ENCODE measurements at regions not wholly inside any gene's neighbourhood (a gene's known extent, or its start where the extent isn't known, plus 50 kb on each side); places are given as distances from the start of the nearest gene placed in this dataset.
"Not testable (repeated sequence)": the region's sequence is repeated elsewhere in the genome, so short reads cannot be mapped to it uniquely, and the experiment has no call there.

DNA sequence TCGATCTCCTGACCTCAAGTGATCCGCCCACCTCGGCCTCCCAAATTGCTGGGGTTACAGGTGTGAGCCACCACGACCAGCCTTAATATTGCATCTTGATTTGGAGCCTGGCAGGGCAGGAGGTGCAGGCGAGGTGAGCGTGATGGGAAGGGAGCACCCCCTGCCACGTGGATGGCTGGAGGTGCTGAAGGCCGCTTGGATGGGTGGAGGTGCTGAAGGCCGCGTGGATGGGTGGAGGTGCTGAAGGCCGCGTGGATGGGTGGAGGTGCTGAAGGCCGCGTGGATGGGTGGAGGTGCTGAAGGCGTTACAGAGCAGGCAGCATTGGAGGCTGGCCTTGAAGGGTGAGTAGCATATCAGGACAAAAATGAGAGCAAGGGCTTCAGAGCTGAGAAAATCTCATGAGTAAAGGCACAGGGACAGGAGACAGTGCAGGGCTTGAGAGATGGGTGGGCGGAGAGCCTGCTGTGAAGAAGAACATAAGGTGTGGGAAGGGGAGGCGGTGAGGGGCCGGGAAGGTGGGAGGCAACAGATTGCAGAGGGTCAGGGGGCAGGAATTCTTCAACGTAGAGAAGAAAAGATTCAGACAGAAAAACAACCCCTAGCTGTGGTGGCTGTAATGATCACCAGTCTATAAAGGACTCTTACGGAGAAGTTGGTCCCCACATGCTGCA is 101.7 kb upstream of the SEC14L1 start:
- no peak for DNase-seq

DNA sequence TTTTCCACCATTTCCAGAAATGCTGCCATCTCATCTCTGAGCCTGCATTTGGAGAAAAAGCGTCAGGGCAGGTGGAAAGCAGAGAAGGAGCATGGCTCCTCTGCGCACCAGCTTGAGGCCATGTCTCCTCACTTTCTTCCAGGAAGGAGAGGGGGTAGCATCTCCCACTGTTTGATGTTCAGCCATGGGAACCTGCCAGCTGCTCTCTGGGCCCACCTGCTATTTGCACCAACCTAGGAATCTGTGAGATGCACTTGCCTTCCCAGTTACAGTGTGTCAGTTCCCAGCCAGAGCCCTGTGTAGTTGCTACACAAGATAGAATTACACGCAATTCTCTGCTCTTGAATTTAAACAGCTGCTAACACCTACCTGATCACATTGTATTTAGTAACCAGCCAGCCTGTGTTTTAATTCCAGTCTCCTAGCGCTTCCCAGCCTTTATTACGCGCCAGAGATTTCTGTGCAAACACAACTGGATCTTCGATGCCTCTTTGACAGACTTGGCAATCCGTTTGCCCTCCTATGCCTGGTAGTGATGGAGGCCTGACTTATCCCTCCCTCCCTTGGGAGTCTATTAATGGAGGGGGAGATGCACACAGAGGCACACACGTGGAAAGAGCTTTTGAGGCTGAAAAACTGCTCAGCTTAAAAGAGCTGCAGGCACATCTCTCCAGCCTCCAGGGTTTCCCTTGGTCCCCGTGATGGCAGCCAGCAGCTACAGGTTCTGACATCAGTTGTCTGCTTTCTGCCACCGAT is 98.1 kb upstream of the SEC14L1 start:
- DNase-seq: no peak

DNA sequence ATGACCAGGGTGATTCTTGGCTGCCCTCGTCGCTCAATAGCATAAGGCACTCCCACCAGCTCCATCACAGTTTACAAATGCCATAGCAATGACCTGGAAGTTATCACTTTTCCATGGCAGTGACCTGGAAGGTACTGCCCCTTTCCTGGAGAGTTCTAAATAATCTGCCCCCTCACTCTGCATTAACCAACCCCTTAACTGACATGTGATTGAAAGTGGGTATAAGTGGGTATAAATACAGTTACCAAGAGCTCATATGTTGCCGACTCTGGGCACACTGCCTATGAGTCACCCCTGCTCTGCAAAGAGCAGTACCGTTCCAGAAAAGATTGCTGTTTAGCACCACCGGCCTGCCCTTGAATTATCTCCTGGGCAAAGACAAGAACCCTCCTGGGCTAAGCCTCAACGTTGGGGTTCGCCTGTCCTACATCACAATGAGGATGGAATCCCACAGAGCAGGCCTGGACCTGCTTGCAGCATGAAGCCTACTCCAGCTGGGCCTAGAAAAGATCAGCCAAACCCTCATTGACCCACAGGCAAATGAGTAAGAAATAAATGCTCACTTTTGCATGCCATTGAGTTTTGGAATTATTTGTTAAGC is 95.2 kb upstream of the SEC14L1 start:
- DNase-seq: no peak

DNA sequence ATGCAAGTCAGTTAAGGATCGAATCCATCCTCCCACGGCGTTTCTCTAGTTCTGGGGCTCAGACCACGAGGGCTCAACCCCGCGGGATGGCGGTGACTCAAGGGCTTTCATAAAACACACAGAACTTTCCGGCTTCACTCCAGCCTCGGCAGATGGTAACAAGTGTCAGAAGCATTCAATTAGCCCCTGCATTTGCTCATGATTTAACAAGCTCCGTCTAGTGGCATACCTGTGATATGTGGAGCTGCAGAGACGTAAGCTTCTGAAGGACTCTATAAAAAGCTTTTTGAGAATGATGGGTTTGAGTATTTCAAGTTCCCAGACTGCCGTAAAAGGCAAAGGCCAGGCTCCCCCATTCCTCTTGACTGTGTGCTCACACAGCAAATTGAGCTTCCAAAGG is 91.3 kb upstream of the SEC14L1 start:
- no peak for DNase-seq

DNA sequence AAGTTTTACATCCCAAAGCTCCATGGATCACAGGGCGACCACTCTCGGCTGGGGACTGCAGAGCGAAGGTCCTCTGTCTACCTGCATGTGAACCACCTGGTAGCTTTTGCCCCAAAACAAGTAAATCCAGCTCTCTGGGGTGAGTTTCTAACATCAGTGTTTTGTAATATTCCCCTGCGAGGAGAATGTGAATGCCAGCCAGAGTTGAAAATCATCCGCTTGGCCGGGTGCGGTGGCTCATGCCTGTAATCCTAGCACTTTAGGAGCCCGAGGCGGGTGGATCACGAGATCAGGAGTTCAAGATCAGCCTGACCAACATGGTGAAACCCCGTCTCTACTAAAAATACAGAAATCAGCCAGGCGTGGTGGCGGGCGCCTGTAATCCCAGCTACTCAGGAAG is 89.9 kb upstream of the SEC14L1 start:
- not testable (repeated sequence) for DNase-seq

DNA sequence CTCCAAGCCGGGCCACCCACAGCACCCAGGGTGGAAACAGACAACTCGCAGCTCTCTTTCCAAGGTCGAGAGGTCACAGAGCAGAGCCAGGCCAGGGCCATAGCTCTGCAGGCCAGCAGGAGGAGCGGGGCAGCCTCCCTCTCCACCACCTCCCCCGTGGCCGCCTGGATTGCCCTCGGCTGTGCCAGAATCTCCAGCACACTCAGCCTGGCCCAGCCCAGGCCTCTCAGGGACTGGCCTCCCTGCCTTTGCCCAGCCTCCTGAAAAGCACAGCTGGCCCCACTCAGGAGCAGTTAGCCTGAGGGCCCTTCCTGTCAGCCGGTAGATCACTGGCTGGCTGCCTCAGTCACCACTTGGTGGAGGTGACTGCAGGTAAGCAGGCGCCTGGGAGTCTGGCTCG is 85.8 kb upstream of the SEC14L1 start:
- DNase-seq: no peak

DNA sequence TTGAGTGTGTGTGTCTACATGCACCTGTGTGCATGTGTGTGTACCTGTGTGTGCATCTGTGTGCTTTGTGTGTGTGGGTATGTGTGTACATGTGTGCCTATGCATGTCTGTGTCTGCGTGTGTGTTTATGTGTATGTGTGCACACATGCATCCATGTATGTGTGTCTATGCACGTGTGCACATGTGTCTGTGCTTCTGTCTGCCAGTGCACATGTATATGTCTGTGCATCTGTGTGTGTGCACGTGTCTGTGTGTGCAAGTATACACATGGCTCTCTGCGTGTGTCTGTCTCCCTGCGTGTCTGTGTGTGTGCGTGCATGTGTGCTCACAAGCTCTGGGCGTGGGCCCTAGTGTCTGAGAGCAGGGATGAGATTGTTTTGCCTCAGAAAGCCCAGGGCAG is 85.3 kb upstream of the SEC14L1 start:
- no peak for DNase-seq

DNA sequence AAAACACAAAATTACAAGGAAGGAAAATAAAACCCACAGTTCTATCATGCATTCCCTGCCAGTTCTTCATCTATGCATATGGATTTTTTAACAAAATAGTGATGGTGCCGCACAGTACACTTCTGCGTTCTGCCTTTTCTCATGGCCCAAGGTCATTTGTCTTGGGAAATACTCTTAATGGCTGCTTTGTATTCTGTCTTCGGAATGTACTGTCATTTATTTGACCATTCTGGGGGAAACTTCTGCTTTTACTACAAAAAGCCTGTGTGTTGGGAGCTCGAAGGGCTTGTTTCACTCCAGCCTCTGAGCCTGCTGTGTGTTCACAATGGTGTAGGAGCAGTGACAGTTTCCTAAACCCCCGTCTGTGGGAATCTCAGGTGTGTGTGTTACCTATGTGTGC is 82.8 kb upstream of the SEC14L1 start:
- DNase-seq: no peak

DNA sequence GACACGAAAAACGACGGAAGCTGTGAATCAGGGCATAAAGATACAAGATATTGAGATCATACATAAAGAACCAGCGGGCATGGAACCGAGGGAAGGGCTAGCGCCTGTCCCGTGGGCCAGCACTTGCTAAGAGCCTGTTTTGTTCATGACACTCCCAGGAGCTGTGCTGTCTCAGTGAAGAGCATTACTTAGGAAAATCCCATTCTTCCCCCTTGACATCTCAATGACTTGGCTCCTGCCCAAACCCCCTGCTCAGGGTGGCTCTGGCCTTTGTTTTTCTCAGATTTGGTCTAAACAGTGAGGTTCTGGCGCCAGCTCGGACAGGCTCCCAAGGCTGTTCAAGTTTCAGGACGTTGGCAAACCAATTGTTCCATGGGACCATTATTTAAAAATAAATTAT is 79.1 kb upstream of the SEC14L1 start:
- DNase-seq: no peak

DNA sequence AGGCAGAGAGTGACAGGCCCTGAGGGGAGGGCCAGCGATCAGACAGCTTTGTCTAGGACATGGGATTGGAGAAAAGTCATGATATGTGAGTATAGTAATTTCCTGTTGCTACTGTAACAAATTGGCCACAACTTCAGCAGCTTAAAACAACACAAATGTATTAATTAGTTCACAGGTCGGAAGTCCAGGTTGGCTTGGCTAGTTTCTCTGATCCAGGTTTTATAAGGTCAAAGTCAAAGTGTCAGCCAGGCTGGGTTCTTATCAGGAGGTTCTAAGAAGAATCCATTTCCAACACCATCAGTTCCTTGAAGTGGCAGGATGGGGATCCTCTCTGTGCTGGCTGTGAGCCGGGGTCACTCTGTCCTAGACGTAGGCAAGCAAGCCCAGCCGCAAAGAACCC is 76.2 kb upstream of the SEC14L1 start:
- DNase-seq: no peak

DNA sequence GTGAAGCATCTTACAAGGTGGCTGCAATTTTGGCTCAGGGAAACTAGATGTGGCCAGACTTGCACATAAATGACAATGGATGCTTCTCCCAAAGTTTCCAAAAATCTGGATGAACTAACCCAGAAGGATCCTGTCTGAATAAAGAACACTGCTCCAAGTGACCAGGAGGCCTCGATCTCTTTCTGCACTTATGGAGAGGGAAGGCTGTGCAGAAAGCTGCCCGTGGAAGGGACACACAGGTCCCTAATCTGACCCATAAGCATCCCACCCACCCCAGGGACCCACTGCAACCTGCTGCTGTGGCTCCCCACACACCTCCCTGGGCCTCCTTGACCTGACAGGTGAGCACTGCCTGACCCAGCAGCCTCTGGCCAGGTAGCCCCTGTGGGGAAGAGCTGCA is 74.6 kb upstream of the SEC14L1 start:
- DNase-seq: no peak

DNA sequence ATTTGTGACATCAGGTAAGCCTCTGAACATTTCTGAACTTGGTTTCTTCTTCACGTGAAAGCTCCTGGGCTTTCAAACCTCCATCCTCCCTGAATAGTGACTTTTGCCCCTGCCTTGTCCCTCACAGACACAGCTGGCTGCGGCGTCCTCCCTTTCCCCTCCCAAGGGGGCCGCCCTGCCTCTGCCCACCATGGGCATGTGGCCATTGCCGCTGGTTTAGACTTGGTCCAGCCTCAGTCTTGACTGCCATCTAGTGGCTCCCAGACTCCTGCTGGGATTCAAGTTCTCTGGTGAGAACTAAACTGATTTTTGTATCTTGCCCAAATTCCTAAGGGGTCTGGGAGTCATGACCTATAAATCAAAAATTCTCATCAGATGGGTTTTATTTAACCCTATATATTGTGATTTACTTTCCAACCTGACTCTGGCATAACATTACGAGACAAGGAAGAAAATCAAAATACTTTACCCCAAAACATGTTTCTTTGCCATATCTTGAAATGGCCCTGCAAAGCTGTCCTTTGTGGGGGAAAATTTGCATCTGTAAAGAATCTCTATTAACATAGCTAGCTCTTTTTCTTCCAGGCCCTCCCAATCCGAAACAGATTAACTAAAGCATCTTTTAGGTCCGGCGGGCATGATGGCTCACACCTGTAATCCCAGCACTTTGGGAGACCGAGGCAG is 73.9 kb upstream of the SEC14L1 start:
- peak; percentile 44 for DNase-seq

DNA sequence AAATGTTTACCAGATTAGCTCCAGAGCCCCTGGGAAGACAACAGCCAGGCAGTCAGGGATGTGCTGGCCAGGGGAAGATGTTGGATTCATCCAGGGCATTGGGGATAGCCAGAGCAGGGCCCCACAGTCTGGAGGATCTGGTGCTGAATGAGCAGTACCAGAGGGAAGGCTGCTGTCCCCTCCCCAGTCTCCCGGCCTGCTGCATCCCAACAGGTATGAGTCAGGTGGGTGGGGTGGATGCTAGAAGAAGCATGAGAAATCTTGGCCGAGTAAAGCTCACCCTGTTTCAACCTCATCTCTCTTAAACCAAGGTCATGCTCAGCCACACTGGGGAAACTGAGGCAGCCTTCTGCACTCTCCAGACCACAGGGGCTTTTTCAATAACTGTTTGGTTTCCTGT is 71.9 kb upstream of the SEC14L1 start:
- DNase-seq: no peak

DNA sequence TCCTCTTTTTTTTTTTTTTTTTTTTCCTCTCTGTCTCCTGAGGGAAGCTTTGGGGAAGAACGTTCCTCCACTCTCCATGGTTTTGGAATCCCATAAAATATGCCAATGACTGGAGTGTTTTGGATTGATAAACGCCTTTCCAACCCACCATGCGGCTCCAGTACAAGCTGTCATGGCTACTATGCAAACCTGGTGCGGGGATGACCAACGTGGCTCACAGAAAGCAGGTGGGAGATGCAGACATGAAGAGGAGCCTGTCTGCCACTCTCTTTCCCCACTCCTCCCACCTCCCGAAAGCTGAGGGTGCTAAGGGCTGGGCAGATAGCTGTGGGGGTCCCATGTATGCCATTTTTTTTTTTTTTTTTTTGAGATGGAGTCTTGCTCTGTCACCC is 69.9 kb upstream of the SEC14L1 start:
- no peak for DNase-seq

DNA sequence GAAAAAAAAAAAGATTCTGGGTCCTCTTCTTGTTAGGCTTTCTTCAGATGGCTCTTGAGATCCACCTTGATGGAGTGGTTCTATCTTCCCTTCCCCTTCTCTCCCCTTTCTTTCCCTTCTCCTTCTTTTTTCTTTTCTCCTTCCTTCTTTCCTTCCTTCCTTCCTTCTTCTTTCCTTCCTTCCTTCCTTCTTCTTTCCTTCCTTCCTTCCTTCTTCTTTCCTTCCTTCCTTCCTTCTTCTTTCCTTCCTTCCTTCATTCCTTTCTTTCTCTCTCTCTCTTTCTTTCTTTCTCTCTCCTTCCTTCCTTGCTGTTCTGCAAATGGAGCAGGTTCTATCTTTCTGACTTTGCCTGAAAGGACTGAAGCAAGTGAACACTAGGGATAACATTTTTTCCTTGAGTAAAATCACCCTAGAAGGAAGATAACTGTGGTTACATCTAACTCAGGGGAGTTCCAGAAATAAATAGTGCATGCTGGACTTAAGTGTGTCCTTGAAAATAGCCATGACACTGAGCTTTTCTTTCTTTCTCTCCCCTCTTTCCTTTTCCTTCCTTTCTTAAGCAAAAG is 68.8 kb upstream of the SEC14L1 start:
- DNase-seq: no peak

DNA sequence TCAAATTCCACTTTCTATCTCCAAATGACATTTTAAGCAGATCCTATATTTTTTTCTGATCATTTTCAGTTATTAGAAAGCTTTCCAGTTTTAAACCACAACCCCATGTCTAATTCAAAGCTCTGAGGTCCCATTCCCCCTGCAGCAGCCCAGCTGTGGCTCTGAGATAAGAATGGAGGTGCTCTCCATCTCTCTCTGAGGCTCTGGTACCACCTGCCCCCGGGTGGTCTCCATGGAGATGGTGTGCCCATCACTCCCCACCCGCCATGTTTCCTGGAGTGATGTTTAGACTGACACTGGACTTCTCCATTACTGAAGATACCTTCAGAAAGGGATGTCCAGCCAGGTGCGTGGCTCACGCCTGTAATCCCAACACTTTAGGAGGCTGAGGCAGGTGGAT is 68.1 kb upstream of the SEC14L1 start:
- no peak for DNase-seq

DNA sequence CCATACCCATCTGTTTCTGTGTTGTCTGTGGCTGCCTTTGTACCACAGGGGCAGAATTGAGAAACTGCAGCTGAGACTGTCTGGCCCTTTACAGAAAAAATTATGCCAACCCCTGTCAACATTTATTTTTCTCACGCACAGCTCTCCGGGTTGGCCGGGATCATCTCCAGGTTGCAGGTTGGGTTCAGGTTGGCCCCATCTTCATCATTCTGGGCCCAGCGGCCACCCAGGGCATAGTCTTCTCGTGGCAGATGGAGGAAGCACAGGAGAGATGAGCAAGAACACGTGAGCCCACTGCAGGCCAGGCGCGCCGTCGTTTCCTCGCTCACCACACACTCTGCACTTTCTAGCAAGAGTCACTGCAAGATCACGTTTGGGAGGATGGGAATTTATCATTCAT is 66.1 kb upstream of the SEC14L1 start:
- no peak for DNase-seq

DNA sequence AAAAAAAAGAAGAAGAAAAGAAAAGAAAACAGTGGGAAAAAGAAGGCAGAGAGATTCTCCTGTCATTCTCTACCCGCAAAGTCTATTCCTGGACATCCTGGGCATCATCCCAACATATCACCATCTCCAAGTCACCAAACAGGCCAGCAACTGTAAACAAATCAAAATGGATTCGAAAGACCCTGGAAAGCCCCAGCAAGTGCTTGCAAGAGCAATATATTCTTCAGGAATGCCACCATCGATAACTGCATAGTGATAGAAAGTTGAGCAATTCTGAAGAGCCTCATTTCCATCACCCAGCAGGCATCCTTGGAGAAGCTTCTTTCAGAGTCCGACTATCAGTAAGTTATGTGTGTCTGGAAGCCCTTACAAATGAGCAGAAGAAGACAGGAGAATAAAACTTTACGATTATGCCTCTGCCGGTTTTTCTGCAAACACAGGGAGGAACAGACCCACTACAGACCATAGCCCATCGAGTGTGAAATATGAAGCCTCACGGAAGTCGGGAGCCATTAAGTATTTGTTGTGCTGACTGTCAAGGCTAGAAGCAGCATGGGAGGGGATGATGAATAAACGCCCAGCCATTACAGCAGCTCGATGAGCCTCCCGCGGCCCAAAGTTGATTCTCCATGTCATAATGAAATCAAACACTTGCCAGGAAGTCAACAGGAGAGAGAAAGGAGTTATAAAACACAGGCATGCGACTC is 64.5 kb upstream of the SEC14L1 start:
- DNase-seq: no peak

DNA sequence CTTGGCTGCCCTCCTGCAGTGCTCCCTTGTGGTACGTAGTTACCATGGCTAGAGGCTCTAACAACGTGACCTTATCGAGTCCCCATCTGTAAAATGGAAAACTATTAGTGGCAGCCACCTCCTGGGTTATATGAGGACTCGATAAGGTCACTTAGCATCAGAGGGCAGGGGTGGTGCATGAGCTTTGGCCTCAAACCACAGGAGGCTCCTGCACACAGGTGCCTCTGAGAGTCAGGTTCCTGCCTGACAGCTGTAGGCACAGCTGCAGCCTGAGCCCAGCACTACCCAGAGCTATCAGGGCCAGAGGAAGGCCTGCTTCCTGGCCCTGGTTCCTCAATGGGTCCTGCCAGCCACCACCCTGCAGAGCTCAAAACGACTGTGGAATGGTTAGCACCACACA is 57.2 kb upstream of the SEC14L1 start:
- DNase-seq: no peak

DNA sequence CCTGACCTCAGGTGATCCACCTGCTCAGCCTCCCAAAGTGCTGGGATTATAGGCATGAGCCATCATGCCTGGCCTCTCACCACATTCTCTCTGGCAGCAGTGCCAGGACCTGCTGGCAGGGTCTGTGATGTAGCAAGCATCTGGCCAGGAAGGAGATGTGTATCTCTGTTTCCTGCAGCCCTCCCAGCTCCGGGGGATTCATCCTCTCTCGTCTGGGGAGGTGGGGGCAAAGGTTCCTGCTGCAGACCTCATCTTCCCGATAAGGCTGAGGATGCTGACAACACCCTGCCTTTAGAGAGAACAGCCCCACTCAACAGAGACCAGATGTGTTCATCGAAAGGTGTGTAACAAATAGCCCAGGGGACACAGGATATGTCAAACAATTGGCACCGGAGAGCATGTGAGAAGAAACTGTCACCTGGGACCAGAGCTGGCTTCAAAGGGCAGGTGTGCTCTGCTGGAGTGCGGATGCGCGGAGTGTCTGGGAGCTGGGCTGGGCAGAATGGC is 54.8 kb upstream of the SEC14L1 start:
- DNase-seq: no peak

DNA sequence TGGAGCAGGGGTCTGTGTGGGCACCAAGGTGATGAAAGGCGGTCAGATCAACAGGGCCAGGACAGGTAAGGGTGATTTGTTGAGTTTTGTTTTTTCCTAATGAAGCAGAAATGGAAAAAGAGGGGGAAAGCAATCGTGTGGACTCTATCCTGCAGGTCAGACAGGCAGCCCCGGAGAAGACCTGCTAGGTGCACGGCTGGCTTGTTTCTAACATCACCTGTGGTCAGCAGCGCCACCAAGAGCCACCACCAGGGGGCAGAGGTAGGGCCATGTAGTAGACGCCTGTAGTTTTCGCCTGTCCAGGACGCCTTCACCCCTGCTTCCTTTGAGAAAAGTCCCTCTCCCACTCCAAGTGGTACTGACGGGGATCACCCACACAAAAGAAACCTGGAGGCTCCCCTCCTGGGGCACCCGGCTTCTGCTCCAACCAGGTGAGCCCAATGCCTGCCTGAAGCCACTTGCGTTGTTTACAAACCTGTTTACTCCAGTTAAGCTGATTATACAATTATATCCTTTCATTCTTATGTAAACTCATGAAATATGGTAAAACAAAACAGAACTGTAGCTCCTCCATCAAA is 54.2 kb upstream of the SEC14L1 start:
- peak; percentile 86 for DNase-seq
